Coronary artery (tissue), 2 donors: ENCODE measurements at regions not wholly inside any gene's neighbourhood (a gene's known extent, or its start where the extent isn't known, plus 50 kb on each side); places are given as distances from the start of the nearest gene placed in this dataset.

Source experiments
- DNase-seq: peaks from one replicate; pipeline ENCODE4 v3.0.0-alpha.2; 2017; ENCODE audit warnings: low spot score
- H3K27ac ChIP-seq, 2 donors: fragments of 200-600 bp; sonication (generic); one replicate each; pipeline ENCODE4 v1.5.1; 2016 to 2019
- H3K4me3 ChIP-seq: fragments of 200-600 bp; sonication (generic); 2 replicates; pipeline ENCODE4 v1.5.1; 2016; ENCODE audit warnings: mild to moderate bottlenecking, moderate library complexity
- CTCF ChIP-seq: fragments of 200-600 bp; sonication (generic); IDR thresholded peaks from one replicate; pipeline ENCODE4 v1.5.1; 2019; ENCODE audit warnings: antibody characterized with exemption

DNA sequence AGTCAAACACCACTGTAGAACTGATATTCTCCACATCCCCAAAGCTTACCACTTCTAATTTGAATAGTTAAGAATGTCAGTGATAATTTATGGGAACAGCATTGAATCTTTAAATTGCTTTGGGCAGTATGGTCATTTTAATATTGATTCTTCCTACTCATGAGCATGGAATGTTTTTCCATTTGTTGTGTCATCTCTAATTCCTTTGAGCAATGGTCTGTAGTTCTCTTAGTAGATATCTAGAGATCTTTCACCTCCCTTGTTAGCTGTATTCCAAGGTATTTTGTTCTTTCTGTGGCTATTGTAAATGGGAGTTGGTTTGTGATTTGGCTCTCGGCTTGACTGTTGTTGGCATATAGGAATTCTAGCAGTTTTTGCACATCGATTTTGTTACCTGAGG lies 1341.8 kb upstream of the CDH9 start:
- H3K4me3 ChIP-seq: no peak overlapping the region
- no peak for TF ChIP-seq CTCF
- H3K27ac ChIP-seq: no peak overlapping the region
- no peak for DNase-seq

DNA sequence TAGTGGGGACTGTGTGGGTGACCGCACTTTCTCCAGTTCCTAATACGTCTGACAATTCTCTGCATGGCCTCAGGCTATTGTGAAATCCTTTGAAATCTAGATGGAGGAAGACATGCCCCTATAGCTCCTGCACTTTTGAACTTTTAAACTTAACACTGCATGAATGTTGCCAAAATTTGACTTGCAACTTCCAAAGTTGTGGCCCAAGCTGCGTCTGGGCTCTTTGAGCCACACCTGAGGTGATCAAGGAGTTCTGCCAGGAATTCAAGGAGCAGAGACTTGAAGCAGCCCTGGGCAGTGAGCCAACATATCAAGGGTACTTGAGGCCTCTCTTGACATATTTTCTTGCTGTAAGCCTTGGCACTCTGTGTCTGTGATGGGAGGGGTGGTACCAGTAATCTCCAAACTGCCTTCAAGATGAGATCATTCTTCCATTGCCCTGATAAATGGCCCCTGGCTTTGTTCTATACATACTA lies 1336.1 kb upstream of the CDH9 start:
- no peak overlapping the region for H3K4me3 ChIP-seq
- no peak for TF ChIP-seq CTCF
- DNase-seq: no peak

GRCh38 chr5:28370896-28371295 lies 1332.5 kb upstream of the CDH9 start:
- no peak for TF ChIP-seq CTCF
- no peak for DNase-seq
- Histone ChIP-seq H3K4me3 (no peak overlapping the region), H3K27ac (no peak overlapping the region)

More for the DNA sequence above, 1336.1 kb upstream of the CDH9 start:
- no peak overlapping the region for H3K27ac ChIP-seq

DNA sequence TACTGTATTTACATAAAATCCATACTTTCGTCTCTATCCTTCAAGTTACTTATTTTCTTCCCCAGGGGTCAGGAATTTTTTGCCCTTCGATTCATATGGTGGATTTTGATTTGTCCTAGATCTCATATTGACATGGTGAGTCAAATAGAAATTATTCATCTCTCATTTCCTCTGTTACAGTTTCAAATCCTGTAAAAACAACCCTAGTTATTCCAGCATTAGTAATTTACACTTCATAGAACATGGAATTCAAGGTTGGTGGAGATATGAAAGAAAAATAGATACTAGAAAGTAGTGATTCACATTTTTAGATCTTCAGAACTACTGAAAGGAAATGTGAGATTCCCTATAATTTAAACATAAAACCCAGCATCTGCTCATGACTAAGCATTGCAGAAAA lies 1331.0 kb upstream of the CDH9 start:
- Histone ChIP-seq H3K4me3 (no peak overlapping the region), H3K27ac (no peak overlapping the region)
- TF ChIP-seq CTCF: no peak
- no peak for DNase-seq

DNA sequence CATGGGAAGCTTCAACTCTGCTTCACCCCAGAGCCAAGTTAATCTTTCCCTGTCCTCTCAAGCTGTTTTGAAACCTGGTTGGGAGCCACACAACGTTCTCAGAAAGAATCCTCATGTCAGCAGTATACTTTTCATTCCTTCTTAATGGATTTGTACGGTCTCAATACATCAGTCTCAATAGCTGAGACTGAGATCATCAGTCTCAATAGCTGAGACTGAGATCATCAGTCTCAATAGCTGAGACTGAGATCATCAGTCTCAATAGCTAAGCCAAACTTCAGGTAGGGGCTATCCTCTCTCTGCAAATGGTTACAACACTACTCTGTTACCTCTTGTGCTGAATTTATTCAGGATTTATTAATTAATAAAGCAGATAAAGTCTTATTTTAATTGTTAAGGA lies 1317.4 kb upstream of the CDH9 start:
- no peak overlapping the region for H3K27ac ChIP-seq
- no peak for DNase-seq
- TF ChIP-seq CTCF: no peak
- no peak overlapping the region for H3K4me3 ChIP-seq

GRCh38 chr5:28346696-28347095 lies 1308.3 kb upstream of the CDH9 start:
- TF ChIP-seq CTCF: no peak
- H3K4me3 ChIP-seq: no peak overlapping the region
- H3K27ac ChIP-seq: no peak overlapping the region
- DNase-seq: no peak

- no peak for TF ChIP-seq CTCF
- no peak for DNase-seq
- H3K4me3 ChIP-seq: no peak overlapping the region
- H3K27ac ChIP-seq: no peak overlapping the region
These were observed 1306.5 kb upstream of the CDH9 start for GRCh38 chr5:28344836-28345433.
